Small intestine (tissue), 7 donors: ENCODE measurements at regions not wholly inside any gene's neighbourhood (a gene's known extent, or its start where the extent isn't known, plus 50 kb on each side); places are given as distances from the start of the nearest gene placed in this dataset.
A peak's percentile ranks its signal among the peaks of the same experiment; 100 is the strongest.

Experiments
- DNase-seq, 2 donors: peaks; one replicate each; pipeline versions ENCODE4 v3.0.0 to v3.0.0-alpha.2; 2013
- FAIRE-seq: peaks from 2 replicates; lab custom pipeline; 2012; peaks lifted over from hg19 to GRCh38; lab: Jason Lieb, UNC
- H3K27ac ChIP-seq, 3 donors: one replicate each; pipeline ENCODE4 v1.5.1; 2013; ENCODE audit warnings: low read length in 2 of 3, mild to moderate bottlenecking in 2 of 3, control low read depth in 1 of 3, inconsistent platforms in 1 of 3, low read depth in 1 of 3, moderate library complexity in 1 of 3
- H3K27me3 ChIP-seq, 3 donors: one replicate each; pipeline ENCODE4 v1.6.1; 2013; ENCODE audit warnings: low read length in 3 of 3, inconsistent platforms in 1 of 3; ENCODE audit not compliant: control insufficient read depth in 3 of 3, insufficient read depth in 3 of 3
- H3K36me3 ChIP-seq, 3 donors: one replicate each; pipeline ENCODE4 v1.6.1; 2013; ENCODE audit warnings: low read length in 3 of 3, inconsistent platforms in 1 of 3, low read depth in 1 of 3, mild to moderate bottlenecking in 1 of 3, moderate library complexity in 1 of 3; ENCODE audit not compliant: control insufficient read depth in 3 of 3, insufficient read depth in 2 of 3
- H3K4me1 ChIP-seq, 3 donors: one replicate each; pipeline ENCODE4 v1.6.1; 2013; ENCODE audit warnings: low read length in 2 of 3, inconsistent platforms in 1 of 3, low read depth in 1 of 3, mild to moderate bottlenecking in 1 of 3, moderate library complexity in 1 of 3; ENCODE audit not compliant: control insufficient read depth in 3 of 3, insufficient read depth in 2 of 3
- H3K4me3 ChIP-seq, 3 donors: one replicate each; pipeline ENCODE4 v1.5.1; 2013; ENCODE audit warnings: low read length in 3 of 3, control low read depth in 1 of 3, inconsistent platforms in 1 of 3, low read depth in 1 of 3, mild to moderate bottlenecking in 1 of 3, moderate library complexity in 1 of 3
- H3K9me3 ChIP-seq, 2 donors: one replicate each; pipeline ENCODE4 v1.6.1; 2013; ENCODE audit warnings: low read depth in 1 of 2, low read length in 1 of 2; ENCODE audit not compliant: control insufficient read depth in 2 of 2, insufficient read depth in 1 of 2
- WGBS, 3 donors: extraction: QIAGEN DNeasy Blood & Tissue Kit; methylation state at CpG; one replicate each; pipeline ENCODE4 v1.1.7; 2013; 5-methylcytosine and 5-hydroxymethylcytosine counted together
- donor health status: healthy with polysubstance abuse.
- donor health status: control.
- donor health status: control.
- donor health status: Bipolar disorder and iron deficiency.
- donor health status: healthy.

DNA sequence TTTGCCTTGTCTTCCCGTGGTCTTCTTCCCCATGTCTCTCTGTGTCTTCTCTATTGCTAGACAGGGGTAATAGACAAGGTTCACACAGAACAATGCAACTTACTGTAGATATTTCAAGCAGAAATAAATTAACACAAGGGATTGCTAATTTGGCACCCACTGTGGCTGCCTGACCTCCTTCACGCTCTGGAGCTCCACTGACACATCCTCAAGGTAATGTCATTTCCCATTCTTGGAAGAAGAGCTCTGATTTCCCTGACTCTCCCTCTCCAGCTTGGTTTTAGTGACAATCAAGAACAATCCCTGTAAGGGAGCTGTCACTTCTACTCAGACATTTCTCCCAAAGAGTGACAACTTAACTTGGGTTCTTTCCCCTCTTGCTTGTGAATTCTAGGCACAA, 105.4 kb upstream of the NAP1L1 start:
- Histone ChIP-seq H3K36me3 (no peaks in the 10 kb centered on the region), H3K4me1 (peaks cover 0 to 14% (median 0%) of the 10 kb centered on the region in 3 donors), H3K27me3 (no peaks in the 10 kb centered on the region), H3K9me3 (no peaks in the 10 kb centered on the region), H3K27ac (peak overlapping the region in 1 of 3 donors; percentile 57), H3K4me3 (no peak overlapping the region)
- DNase-seq: no peak
- 89 to 94% (median 93%) methylated on average over 2 of the region's 2 CpGs for WGBS, 3 donors
- no peak for FAIRE-seq

DNA sequence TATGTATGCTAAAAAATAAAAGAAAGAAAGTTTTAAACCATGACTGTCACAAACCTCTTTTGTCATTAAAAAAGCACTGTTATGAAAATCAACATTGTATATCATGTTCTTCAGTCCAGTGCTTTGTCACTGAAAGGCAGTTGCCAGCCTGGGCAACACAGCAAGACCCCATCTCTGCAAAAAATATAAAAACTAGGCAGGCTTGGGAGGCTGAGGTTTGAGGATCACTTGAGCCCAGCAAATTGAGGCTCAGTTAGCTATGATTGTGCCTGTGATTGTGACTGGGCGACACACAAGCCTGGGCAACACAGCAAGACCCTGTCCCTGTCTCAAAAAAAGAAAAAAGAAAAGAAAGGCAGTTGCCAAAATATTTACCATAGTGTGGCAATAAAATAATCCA, 102.7 kb upstream of the NAP1L1 start:
- Histone ChIP-seq H3K4me1 (peaks cover 0 to 14% (median 0%) of the 10 kb centered on the region in 3 donors), H3K27ac (no peak overlapping the region), H3K4me3 (no peak overlapping the region), H3K36me3 (no peaks in the 10 kb centered on the region), H3K27me3 (no peaks in the 10 kb centered on the region), H3K9me3 (no peaks in the 10 kb centered on the region)
- WGBS, 3 donors: 84 to 95% (median 92%) methylated on average over 1 of the region's 1 CpG
- FAIRE-seq: no peak
- no peak for DNase-seq

- FAIRE-seq: no peak
These were observed 101.8 kb upstream of the NAP1L1 start for GRCh38 chr12:76186131-76186906.

DNA sequence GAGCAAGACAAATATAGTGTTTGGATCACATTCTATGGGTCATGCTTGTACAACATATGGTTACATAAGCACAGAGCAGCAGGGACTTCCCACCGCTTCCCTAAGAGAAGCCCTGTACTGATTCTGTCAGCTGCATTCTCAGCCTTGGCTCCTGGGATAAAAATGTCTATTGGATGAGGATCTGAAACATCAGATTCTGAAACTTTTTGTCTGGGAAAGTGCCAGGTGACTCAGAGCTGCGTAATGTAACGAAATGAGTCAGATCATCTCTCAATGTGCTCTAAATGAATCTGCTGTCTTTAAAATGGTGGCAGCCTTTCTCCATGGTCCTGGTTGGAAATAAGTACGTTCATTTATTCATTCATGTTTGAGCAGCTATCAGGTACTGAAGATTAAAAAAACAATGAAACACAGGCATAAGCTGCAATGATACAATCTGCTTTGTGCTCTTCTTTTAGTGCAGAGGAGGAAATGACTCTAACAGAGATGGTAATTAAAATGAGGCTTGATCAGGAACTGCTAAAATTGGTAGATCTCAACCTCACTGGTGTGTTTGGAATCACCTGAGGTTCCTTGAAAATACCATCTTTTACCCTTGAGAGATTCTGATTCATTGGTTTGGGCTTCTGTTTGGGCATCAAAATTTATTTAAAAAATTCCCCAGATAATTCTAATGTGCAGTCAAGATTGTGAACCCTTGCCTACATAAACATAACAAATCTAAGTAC, 99.1 kb upstream of the NAP1L1 start:
- 37 to 54% (median 44%) methylated on average over 4 of the region's 4 CpGs for WGBS, 3 donors
- no peak overlapping the region for H3K27ac ChIP-seq
- H3K4me1 ChIP-seq: no peaks in the 10 kb centered on the region
- H3K4me3 ChIP-seq: no peak overlapping the region
- H3K9me3 ChIP-seq: no peaks in the 10 kb centered on the region
- FAIRE-seq (no peak), DNase-seq (no peak)
- no peaks in the 10 kb centered on the region for H3K27me3 ChIP-seq
- H3K36me3 ChIP-seq: no peaks in the 10 kb centered on the region

More at GRCh38 chr12:76186131-76186906, 101.8 kb upstream of the NAP1L1 start:
- Histone ChIP-seq H3K4me3 (no peak overlapping the region), H3K27ac (no peak overlapping the region), H3K27me3 (no peaks in the 10 kb centered on the region), H3K36me3 (no peaks in the 10 kb centered on the region), H3K4me1 (peaks cover 0 to 14% (median 0%) of the 10 kb centered on the region in 3 donors), H3K9me3 (no peaks in the 10 kb centered on the region)
- no peak for DNase-seq
- 72 to 80% (median 75%) methylated on average over 6 of the region's 6 CpGs for WGBS, 3 donors

DNA sequence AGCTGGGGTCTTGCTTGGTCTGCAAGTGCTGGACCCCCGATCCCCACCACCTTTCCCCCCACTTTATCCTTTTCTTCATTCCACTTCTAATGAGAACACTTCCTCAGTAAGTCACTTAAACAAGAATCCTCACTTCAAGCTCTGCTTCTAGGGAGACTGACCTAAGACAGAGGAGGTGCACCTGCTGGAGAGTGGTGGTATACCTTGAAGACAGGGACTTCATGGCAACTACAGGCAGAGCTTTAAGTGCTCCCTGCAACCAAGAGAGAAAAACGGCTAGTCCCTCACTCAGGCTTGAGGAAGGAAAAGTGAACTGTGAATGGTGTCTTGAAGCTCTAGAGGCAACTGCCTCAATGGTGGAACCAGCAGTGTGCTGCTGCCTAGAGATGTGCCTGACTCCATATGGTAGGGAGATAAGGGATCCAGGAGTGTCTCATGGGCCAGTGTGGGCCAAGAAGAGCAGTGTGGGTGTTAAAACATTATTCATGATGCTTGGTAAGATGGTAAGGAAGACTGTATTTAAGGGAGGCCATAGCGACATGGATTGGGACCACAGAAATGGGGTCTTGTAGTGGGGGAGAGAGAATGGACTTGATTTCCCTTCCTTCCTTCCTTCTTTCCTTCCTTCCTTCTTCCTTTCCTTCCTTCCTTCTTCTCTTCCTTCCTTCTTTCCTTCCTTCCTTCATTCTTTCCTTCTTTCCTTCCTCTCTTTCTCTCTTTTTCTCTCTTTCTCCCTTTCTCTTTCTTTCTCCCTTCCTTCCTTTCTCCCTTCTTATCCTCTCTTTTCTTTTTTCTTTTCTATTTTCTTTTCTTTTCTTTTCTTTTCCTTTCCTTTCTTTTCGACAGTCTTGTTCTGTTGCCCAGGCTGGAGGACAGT, 96.2 kb upstream of the NAP1L1 start:
- FAIRE-seq: no peak
- 84 to 91% (median 89%) methylated on average over 4 of the region's 4 CpGs for WGBS, 3 donors

GRCh38 chr12:76178452-76178851, 94.0 kb upstream of the NAP1L1 start:
- H3K36me3 ChIP-seq: no peaks in the 10 kb centered on the region
- 62 to 84% (median 75%) methylated on average over 3 of the region's 3 CpGs for WGBS, 3 donors
- H3K4me3 ChIP-seq: no peak overlapping the region
- H3K9me3 ChIP-seq: no peaks in the 10 kb centered on the region
- DNase-seq (no peak), FAIRE-seq (no peak)
- H3K27me3 ChIP-seq: peaks cover 0 to 2% (median 0%) of the 10 kb centered on the region in 3 donors
- no peak overlapping the region for H3K27ac ChIP-seq
- no peaks in the 10 kb centered on the region for H3K4me1 ChIP-seq

More for the DNA sequence above, 96.2 kb upstream of the NAP1L1 start:
- Histone ChIP-seq H3K36me3 (no peaks in the 10 kb centered on the region), H3K27me3 (no peaks in the 10 kb centered on the region), H3K4me1 (no peaks in the 10 kb centered on the region), H3K4me3 (no peak overlapping the region), H3K27ac (no peak overlapping the region), H3K9me3 (no peaks in the 10 kb centered on the region)
- DNase-seq: no peak

DNA sequence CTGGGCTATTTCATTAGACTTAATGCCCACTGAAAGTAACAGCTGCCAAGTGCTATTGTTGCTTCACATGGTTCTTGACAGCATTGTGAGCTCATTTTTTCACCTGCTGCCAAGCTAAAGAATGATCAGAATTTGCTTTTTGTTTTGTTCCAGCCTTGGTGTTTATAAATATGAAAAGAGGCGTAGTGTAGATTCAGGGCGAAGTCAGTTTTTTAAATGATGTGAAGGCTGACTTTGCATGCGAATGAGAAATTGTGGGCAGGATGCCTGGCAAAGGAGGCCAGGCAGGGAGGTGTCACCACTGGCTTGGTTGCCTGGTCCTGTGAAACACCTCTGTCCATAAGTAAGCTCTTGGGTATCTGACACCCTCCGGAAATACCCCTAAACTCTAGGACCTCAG, 93.3 kb upstream of the NAP1L1 start:
- Histone ChIP-seq H3K27ac (no peak overlapping the region), H3K4me1 (no peaks in the 10 kb centered on the region)
- WGBS, 3 donors: 89 to 92% (median 90%) methylated on average over 4 of the region's 4 CpGs

DNA sequence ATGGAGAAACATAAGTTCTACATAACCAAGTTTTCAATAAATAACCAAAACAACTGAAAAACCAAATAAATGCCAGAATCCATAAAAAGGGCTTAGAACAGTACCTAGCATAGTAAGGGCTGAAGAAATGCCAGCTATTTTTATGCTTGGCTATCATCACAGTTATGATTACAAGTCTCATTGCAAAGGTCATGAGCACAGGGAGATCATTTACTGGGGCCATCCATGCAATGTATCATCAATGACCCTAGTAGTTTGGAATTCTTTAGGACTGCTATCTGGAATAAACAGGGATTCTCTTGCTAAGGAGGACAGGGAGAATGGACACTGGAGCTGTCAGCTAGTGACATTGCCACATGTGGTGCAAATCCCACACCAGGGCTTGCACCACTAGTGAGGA, 92.5 kb upstream of the NAP1L1 start:
- FAIRE-seq (no peak), DNase-seq (peak in 1 of 2 donors; percentile 19)
- no peaks in the 10 kb centered on the region for H3K9me3 ChIP-seq

More for the DNA sequence above, 93.3 kb upstream of the NAP1L1 start:
- H3K27me3 ChIP-seq: peaks cover 0 to 2% (median 0%) of the 10 kb centered on the region in 3 donors
- no peak for DNase-seq
- no peaks in the 10 kb centered on the region for H3K9me3 ChIP-seq
- no peak overlapping the region for H3K4me3 ChIP-seq
- FAIRE-seq: no peak
- H3K36me3 ChIP-seq: no peaks in the 10 kb centered on the region

More for the DNA sequence above, 92.5 kb upstream of the NAP1L1 start:
- H3K4me3 ChIP-seq: no peak overlapping the region
- no peaks in the 10 kb centered on the region for H3K4me1 ChIP-seq
- no peak overlapping the region for H3K27ac ChIP-seq
- H3K27me3 ChIP-seq: peaks cover 0 to 2% (median 0%) of the 10 kb centered on the region in 3 donors
- no peaks in the 10 kb centered on the region for H3K36me3 ChIP-seq
